Urinary bladder (tissue), 3 donors: ENCODE measurements at regions not wholly inside any gene's neighbourhood (a gene's known extent, or its start where the extent isn't known, plus 50 kb on each side); places are given as distances from the start of the nearest gene placed in this dataset.
"Not testable (repeated sequence)": the region's sequence is repeated elsewhere in the genome, so short reads cannot be mapped to it uniquely, and the experiment has no call there.

Experiments used
- DNase-seq: peaks from one replicate; pipeline ENCODE4 v3.0.0-alpha.2; 2015; ENCODE audit errors: extremely low spot score
- H3K27ac ChIP-seq: one replicate; pipeline ENCODE4 v1.5.1; 2013; ENCODE audit warnings: low read depth, mild to moderate bottlenecking, moderate library complexity
- H3K36me3 ChIP-seq: one replicate; pipeline ENCODE4 v1.6.1; 2013; ENCODE audit warnings: mild to moderate bottlenecking, moderate library complexity; ENCODE audit not compliant: insufficient read depth
- H3K4me1 ChIP-seq: one replicate; pipeline ENCODE4 v1.6.1; 2013; ENCODE audit warnings: mild to moderate bottlenecking, moderate library complexity; ENCODE audit not compliant: insufficient read depth
- H3K4me3 ChIP-seq: one replicate; pipeline ENCODE4 v1.5.1; 2013; ENCODE audit warnings: low read depth, low read length
- WGBS: extraction: QIAGEN DNeasy Blood & Tissue Kit; methylation state at CpG from one replicate; pipeline ENCODE4 v1.1.7; 2013; 5-methylcytosine and 5-hydroxymethylcytosine counted together
- donor health status: healthy with polysubstance abuse.
- donor health status: healthy.

- H3K4me1 ChIP-seq, DNase-seq, H3K4me3 ChIP-seq, H3K27ac ChIP-seq, H3K36me3 ChIP-seq: not testable (repeated sequence)
- WGBS, result 93% methylated on average over 16 of the region's 16 CpGs
These were observed 93.4 kb upstream of the RHOBTB1 start for GRCh38 chr10:61037261-61037830.

GRCh38 chr10:61036148-61036547, 92.2 kb upstream of the RHOBTB1 start:
- not testable (repeated sequence) for H3K4me1 ChIP-seq, DNase-seq, H3K36me3 ChIP-seq, H3K4me3 ChIP-seq, H3K27ac ChIP-seq
- 99% methylated on average over 3 of the region's 3 CpGs for WGBS

- no peak overlapping the region for H3K4me3 ChIP-seq
- no peaks in the 10 kb centered on the region for H3K4me1 ChIP-seq
- no peak for DNase-seq
- H3K36me3 ChIP-seq, result no peaks in the 10 kb centered on the region
- H3K27ac ChIP-seq, result no peak overlapping the region
- 92% methylated on average over 3 of the region's 3 CpGs for WGBS
These were observed 87.4 kb upstream of the RHOBTB1 start for GRCh38 chr10:61031341-61031740.

- DNase-seq, result no peak
- Histone ChIP-seq H3K4me3 (no peak overlapping the region), H3K27ac (no peak overlapping the region), H3K4me1 (no peaks in the 10 kb centered on the region), H3K36me3 (no peaks in the 10 kb centered on the region)
- WGBS, result 95% methylated on average over 2 of the region's 2 CpGs
These were observed 85.4 kb upstream of the RHOBTB1 start for GRCh38 chr10:61029411-61029810.

GRCh38 chr10:61028861-61029361, 84.9 kb upstream of the RHOBTB1 start:
- WGBS, result 59% methylated on average over 5 of the region's 5 CpGs
- DNase-seq, result no peak
- no peaks in the 10 kb centered on the region for H3K4me1 ChIP-seq
- no peaks in the 10 kb centered on the region for H3K36me3 ChIP-seq
- no peak overlapping the region for H3K27ac ChIP-seq
- H3K4me3 ChIP-seq, result no peak overlapping the region

GRCh38 chr10:61024856-61025201, 80.8 kb upstream of the RHOBTB1 start:
- no peak overlapping the region for H3K27ac ChIP-seq
- no peaks in the 10 kb centered on the region for H3K4me1 ChIP-seq
- H3K36me3 ChIP-seq, result no peaks in the 10 kb centered on the region
- WGBS, result 65% methylated on average over 2 of the region's 2 CpGs
- DNase-seq, result no peak
- H3K4me3 ChIP-seq, result no peak overlapping the region

GRCh38 chr10:61024151-61024855, 80.3 kb upstream of the RHOBTB1 start:
- Histone ChIP-seq H3K4me3 (no peak overlapping the region), H3K36me3 (no peaks in the 10 kb centered on the region), H3K4me1 (no peaks in the 10 kb centered on the region), H3K27ac (no peak overlapping the region)
- WGBS, result 36% methylated on average over 1 of the region's 1 CpG
- no peak for DNase-seq

- no peaks in the 10 kb centered on the region for H3K36me3 ChIP-seq
- no peak overlapping the region for H3K27ac ChIP-seq
- H3K4me3 ChIP-seq, result no peak overlapping the region
- no peaks in the 10 kb centered on the region for H3K4me1 ChIP-seq
- DNase-seq, result no peak
These were observed 79.1 kb upstream of the RHOBTB1 start for GRCh38 chr10:61023053-61023452.

GRCh38 chr10:61021926-61022325, 77.9 kb upstream of the RHOBTB1 start:
- no peak overlapping the region for H3K4me3 ChIP-seq
- DNase-seq, result no peak
- no peaks in the 10 kb centered on the region for H3K36me3 ChIP-seq
- no peak overlapping the region for H3K27ac ChIP-seq
- H3K4me1 ChIP-seq, result no peaks in the 10 kb centered on the region
- 82% methylated on average over 2 of the region's 2 CpGs for WGBS

GRCh38 chr10:61020420-61021158, 76.6 kb upstream of the RHOBTB1 start:
- Histone ChIP-seq H3K27ac (no peak overlapping the region), H3K4me1 (no peaks in the 10 kb centered on the region), H3K4me3 (no peak overlapping the region), H3K36me3 (no peaks in the 10 kb centered on the region)
- WGBS, result 90% methylated on average over 3 of the region's 3 CpGs
- DNase-seq, result no peak

GRCh38 chr10:61018146-61018545, 74.2 kb upstream of the RHOBTB1 start:
- H3K36me3 ChIP-seq, result no peaks in the 10 kb centered on the region
- no peak for DNase-seq
- no peak overlapping the region for H3K4me3 ChIP-seq
- no peaks in the 10 kb centered on the region for H3K4me1 ChIP-seq
- H3K27ac ChIP-seq, result no peak overlapping the region

- WGBS, result 95% methylated on average over 1 of the region's 1 CpG
- Histone ChIP-seq H3K4me3 (no peak overlapping the region), H3K36me3 (no peaks in the 10 kb centered on the region), H3K4me1 (no peaks in the 10 kb centered on the region), H3K27ac (no peak overlapping the region)
- no peak for DNase-seq
These were observed 72.6 kb upstream of the RHOBTB1 start for GRCh38 chr10:61016630-61017029.

- Histone ChIP-seq H3K36me3 (no peaks in the 10 kb centered on the region), H3K27ac (no peak overlapping the region), H3K4me3 (no peak overlapping the region), H3K4me1 (no peaks in the 10 kb centered on the region)
- DNase-seq, result no peak
- 72% methylated on average over 2 of the region's 2 CpGs for WGBS
These were observed 72.0 kb upstream of the RHOBTB1 start for GRCh38 chr10:61016007-61016406.

GRCh38 chr10:61010863-61011262, 66.9 kb upstream of the RHOBTB1 start:
- Histone ChIP-seq H3K4me1 (no peaks in the 10 kb centered on the region), H3K4me3 (no peak overlapping the region), H3K27ac (no peak overlapping the region), H3K36me3 (no peaks in the 10 kb centered on the region)
- no peak for DNase-seq
- 87% methylated on average over 1 of the region's 1 CpG for WGBS
